Effector memory CD8-positive, alpha-beta T cell (primary cell): ENCODE measurements at regions not wholly inside any gene's neighbourhood (a gene's known extent, or its start where the extent isn't known, plus 50 kb on each side); places are given as distances from the start of the nearest gene placed in this dataset.
"Not testable (repeated sequence)": the region's sequence is repeated elsewhere in the genome, so short reads cannot be mapped to it uniquely, and the experiment has no call there.

Source experiments
- ATAC-seq: fragments of 150-1000 bp; cut with Tn5 transposase; replicated peaks from 2 replicates; pipeline ENCODE4 v1.10.0; 2021; ENCODE audit warnings: mild to moderate bottlenecking, moderate library complexity
- DNase-seq, 3 experiments: peaks; one replicate each; pipeline ENCODE4 v3.0.0; 2021
- H3K27ac Mint-ChIP-seq, 2 donors: one replicate each; pipeline ENCODE4 v1.8.0; 2022; ENCODE audit warnings: mild to moderate bottlenecking in 2 of 2, mixed read lengths in 2 of 2, moderate library complexity in 2 of 2
- H3K27me3 Mint-ChIP-seq, 2 donors: one replicate each; pipeline ENCODE4 v1.8.0; 2022; ENCODE audit warnings: mixed read lengths in 2 of 2
- H3K36me3 Mint-ChIP-seq: one replicate; pipeline ENCODE4 v1.8.0; 2022; ENCODE audit warnings: mild to moderate bottlenecking, moderate library complexity, mixed read lengths; ENCODE audit not compliant: insufficient read depth
- H3K4me1 Mint-ChIP-seq, 2 donors: one replicate each; pipeline ENCODE4 v1.8.0; 2022; ENCODE audit warnings: low read depth in 2 of 2, mixed read lengths in 2 of 2
- H3K4me3 Mint-ChIP-seq, 2 donors: one replicate each; pipeline ENCODE4 v1.8.0; 2022; ENCODE audit warnings: mild to moderate bottlenecking in 2 of 2, mixed read lengths in 2 of 2, moderate library complexity in 2 of 2
- H3K9me3 Mint-ChIP-seq, 2 donors: one replicate each; pipeline ENCODE4 v1.8.0; 2022; ENCODE audit warnings: mixed read lengths in 2 of 2

GRCh38 chr3:13228584-13228983, 155.4 kb upstream of the IQSEC1 start:
- H3K27me3 Mint-ChIP-seq = peaks cover 19 to 26% of the 10 kb centered on the region in 2 donors

DNA sequence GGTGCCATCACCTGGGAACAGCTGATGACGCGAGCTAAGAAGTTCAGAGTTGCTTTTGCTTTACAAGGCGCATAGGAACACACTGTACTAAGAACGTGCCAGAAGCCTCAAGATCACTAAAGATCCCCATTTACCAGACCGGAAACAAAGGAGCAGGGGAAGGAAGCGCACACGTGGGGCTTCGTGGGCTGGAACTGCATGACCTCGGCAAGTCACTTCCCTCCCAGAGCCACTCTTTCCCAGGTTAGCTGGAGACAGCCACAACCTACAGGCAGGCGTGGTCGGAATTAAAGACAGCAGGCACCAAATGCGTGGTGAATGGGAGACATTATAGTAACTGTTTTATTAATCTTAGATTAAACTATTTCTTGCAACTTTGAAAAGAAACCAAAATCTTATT, 154.9 kb upstream of the IQSEC1 start:
- not testable (repeated sequence) for H3K27ac Mint-ChIP-seq, H3K4me1 Mint-ChIP-seq, H3K36me3 Mint-ChIP-seq, H3K9me3 Mint-ChIP-seq, H3K4me3 Mint-ChIP-seq, ATAC-seq, DNase-seq
- H3K27me3 Mint-ChIP-seq = peaks cover 21 to 26% of the 10 kb centered on the region in 2 donors

More at GRCh38 chr3:13228584-13228983, 155.4 kb upstream of the IQSEC1 start:
- peaks cover 6 to 8% of the 10 kb centered on the region in 2 donors for H3K4me1 Mint-ChIP-seq
- no peaks in the 10 kb centered on the region for H3K9me3 Mint-ChIP-seq
- H3K4me3 Mint-ChIP-seq = no peak overlapping the region
- DNase-seq = no peak
- no peaks in the 10 kb centered on the region for H3K36me3 Mint-ChIP-seq
- no peak for ATAC-seq
- no peak overlapping the region for H3K27ac Mint-ChIP-seq

DNA sequence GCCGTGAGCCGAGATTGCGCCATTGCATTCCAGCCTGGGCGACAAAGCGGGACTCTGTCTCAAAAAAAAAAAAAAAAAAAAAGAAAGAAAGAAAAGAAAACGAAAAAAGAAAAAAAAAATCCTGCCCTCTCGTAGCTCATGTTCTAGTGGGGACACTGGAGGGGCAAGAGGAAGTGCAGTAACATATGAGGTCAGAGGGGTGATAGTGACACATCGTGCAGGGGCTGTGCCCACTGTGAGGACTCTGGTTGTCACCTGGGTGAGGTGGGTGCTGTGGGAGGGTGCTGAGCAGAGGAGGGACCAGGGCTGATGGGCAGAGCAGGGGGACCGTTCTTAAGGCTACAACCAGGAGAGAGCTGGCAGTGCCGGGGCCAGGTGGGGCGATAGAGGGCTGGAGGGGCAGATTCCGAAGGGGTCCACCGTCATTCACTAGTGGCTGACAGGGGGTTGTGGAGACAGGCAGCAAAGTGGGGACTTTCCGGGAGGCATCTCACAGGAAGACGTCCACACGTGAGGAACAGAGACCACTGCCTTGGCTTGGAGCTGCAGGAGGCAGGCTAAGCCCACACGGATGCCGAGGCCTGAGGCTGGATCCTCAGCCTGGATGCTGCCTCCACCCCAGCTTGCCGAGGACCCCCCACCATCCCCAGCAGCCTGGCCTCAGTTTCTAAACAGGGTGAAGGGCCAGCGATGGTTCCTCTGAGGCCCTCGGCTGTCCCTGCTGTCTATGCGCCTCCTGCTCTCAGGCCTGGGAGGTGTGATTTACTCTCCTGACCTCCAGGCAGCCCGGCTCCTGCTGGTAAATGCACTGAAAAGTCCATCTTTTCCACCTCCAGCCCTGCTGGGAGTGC, 154.3 kb upstream of the IQSEC1 start:
- peaks cover 18 to 21% of the 10 kb centered on the region in 2 donors for H3K27me3 Mint-ChIP-seq
- DNase-seq (no peak), ATAC-seq (no peak)
- peaks cover 3 to 7% of the 10 kb centered on the region in 2 donors for H3K4me1 Mint-ChIP-seq
- no peak overlapping the region for H3K4me3 Mint-ChIP-seq
- H3K27ac Mint-ChIP-seq = no peak overlapping the region
- H3K9me3 Mint-ChIP-seq = no peaks in the 10 kb centered on the region
- no peaks in the 10 kb centered on the region for H3K36me3 Mint-ChIP-seq

- Mint-ChIP-seq H3K4me1 (peaks cover 3 to 7% of the 10 kb centered on the region in 2 donors), H3K27me3 (peaks cover 6 to 11% of the 10 kb centered on the region in 2 donors), H3K36me3 (no peaks in the 10 kb centered on the region), H3K4me3 (no peak overlapping the region), H3K27ac (no peak overlapping the region), H3K9me3 (no peaks in the 10 kb centered on the region)
- no peak for ATAC-seq
- DNase-seq = no peak
These were observed 151.7 kb upstream of the IQSEC1 start for GRCh38 chr3:13224967-13225366.

DNA sequence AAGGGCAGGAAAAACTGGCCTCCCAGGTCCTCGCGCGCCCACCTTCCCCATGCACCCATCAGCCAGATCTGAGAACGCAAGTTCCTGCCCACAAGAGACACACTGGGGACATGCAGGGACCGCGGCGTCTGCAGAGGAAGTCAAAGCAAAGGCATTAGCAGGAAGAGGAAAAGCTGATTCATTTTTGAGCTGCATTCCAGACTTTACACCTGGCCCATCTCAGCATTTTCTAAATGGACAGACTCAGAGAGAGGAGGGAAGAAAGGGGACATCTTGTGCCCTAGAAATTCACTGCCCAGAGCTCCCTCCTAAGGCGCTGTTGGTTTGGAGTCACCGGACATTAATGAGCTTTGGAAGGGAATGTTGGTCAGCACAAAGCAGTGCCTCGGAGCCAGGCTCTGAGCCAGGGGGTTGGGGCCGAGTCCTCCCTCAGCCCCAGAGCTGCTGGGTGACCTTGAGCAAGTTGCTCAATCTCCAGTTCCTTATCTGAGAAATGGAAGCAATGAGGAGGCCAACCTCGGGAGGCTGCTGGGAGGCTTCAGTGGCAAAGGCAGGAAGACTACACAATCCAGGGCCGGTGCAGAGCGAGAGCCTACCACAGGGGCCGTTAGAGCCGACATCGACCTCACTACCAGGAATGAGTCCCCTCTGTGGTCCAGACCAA, 150.5 kb upstream of the IQSEC1 start:
- peaks cover 6 to 11% of the 10 kb centered on the region in 2 donors for H3K27me3 Mint-ChIP-seq
- H3K4me1 Mint-ChIP-seq = peaks cover 3 to 7% of the 10 kb centered on the region in 2 donors
- no peak for DNase-seq
- H3K4me3 Mint-ChIP-seq = no peak overlapping the region
- ATAC-seq = no peak
- H3K27ac Mint-ChIP-seq = no peak overlapping the region
- no peaks in the 10 kb centered on the region for H3K36me3 Mint-ChIP-seq
- no peaks in the 10 kb centered on the region for H3K9me3 Mint-ChIP-seq

DNA sequence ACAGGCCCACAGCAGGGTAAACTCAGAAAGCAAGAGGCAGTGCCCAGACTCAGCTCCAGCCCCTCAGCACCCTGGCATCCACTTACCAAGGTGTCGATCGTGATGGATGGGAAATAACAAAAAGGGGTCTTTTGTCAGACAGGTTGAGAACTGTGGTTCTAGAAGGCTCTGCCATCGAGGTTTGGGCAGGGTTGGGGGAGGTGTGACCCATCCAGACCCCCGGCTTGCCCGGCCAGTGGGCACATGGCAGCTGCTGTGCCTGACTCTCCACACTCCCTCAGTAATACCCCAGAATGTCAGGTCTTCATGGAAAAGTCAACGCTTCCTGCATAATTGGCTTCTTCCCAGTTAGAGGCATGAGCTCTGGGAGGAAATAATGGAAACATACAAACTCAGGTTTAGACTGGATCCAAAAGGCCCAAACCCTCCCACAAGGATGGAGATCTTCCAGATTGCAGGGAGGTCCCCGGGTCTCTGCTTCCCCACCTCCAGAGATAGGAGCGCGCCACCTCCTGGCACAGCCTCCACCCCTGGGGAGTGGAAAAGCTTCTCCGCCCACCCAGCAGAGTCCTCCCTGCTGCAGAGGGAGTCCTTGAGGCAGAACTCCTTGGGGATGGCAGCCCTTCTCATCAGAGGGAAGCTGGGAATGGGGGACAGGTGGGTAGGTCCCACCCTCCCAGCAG, 149.8 kb upstream of the IQSEC1 start:
- Mint-ChIP-seq H3K36me3 (no peaks in the 10 kb centered on the region), H3K27me3 (peaks cover 6 to 11% of the 10 kb centered on the region in 2 donors), H3K4me1 (peaks cover 3 to 7% of the 10 kb centered on the region in 2 donors), H3K4me3 (no peak overlapping the region), H3K9me3 (no peaks in the 10 kb centered on the region), H3K27ac (no peak overlapping the region)
- no peak for DNase-seq
- no peak for ATAC-seq

GRCh38 chr3:13222131-13222530, 148.9 kb upstream of the IQSEC1 start:
- H3K4me1 Mint-ChIP-seq = peaks cover 3 to 7% of the 10 kb centered on the region in 2 donors
- no peaks in the 10 kb centered on the region for H3K9me3 Mint-ChIP-seq
- no peak for ATAC-seq
- no peak overlapping the region for H3K4me3 Mint-ChIP-seq
- H3K27ac Mint-ChIP-seq = no peak overlapping the region
- no peaks in the 10 kb centered on the region for H3K36me3 Mint-ChIP-seq
- DNase-seq = no peak
- H3K27me3 Mint-ChIP-seq = peaks cover 8 to 11% of the 10 kb centered on the region in 2 donors

- Mint-ChIP-seq H3K9me3 (no peaks in the 10 kb centered on the region), H3K27me3 (peaks cover 13% of the 10 kb centered on the region in 2 donors), H3K4me3 (no peak overlapping the region), H3K4me1 (peaks cover 3 to 7% of the 10 kb centered on the region in 2 donors), H3K27ac (no peak overlapping the region), H3K36me3 (no peaks in the 10 kb centered on the region)
- DNase-seq = no peak
- ATAC-seq = no peak
These were observed 148.3 kb upstream of the IQSEC1 start for GRCh38 chr3:13221491-13222061.

GRCh38 chr3:13220991-13221390, 147.8 kb upstream of the IQSEC1 start:
- no peak for DNase-seq
- H3K4me1 Mint-ChIP-seq = peaks cover 3 to 7% of the 10 kb centered on the region in 2 donors
- peaks cover 19% of the 10 kb centered on the region in 2 donors for H3K27me3 Mint-ChIP-seq
- no peak for ATAC-seq
- H3K36me3 Mint-ChIP-seq = no peaks in the 10 kb centered on the region
- H3K27ac Mint-ChIP-seq = no peak overlapping the region
- no peak overlapping the region for H3K4me3 Mint-ChIP-seq
- no peaks in the 10 kb centered on the region for H3K9me3 Mint-ChIP-seq

DNA sequence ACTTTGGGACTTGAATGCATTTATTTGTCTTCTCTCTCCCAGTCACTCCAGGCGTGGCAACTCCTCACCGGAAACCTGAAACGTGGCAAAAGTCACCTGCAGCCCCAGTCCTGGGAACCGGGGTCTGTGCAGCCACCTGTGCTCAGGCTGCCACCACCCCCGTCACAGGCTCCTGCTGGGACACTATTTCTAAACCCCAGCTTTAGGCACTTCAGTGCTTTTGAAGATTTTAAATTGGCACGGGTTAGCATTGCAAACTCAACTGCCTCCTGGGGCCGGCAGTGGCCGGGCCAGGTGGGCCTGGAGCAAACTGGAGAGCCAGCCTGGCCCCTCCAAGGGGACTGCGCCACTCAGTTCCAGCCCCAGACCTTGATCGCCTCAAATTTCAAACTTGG, 146.7 kb upstream of the IQSEC1 start:
- H3K9me3 Mint-ChIP-seq = no peaks in the 10 kb centered on the region
- H3K27me3 Mint-ChIP-seq = peaks cover 19 to 24% of the 10 kb centered on the region in 2 donors
- no peak for ATAC-seq
- H3K4me3 Mint-ChIP-seq = no peak overlapping the region
- H3K4me1 Mint-ChIP-seq = peaks cover 3 to 7% of the 10 kb centered on the region in 2 donors
- DNase-seq = no peak
- H3K36me3 Mint-ChIP-seq = no peaks in the 10 kb centered on the region
- H3K27ac Mint-ChIP-seq = no peak overlapping the region

- H3K9me3 Mint-ChIP-seq = no peaks in the 10 kb centered on the region
- no peak overlapping the region for H3K4me3 Mint-ChIP-seq
- no peaks in the 10 kb centered on the region for H3K36me3 Mint-ChIP-seq
- H3K4me1 Mint-ChIP-seq = peaks cover 3 to 7% of the 10 kb centered on the region in 2 donors
- H3K27me3 Mint-ChIP-seq = peaks cover 21 to 30% of the 10 kb centered on the region in 2 donors
- H3K27ac Mint-ChIP-seq = no peak overlapping the region
- ATAC-seq (no peak), DNase-seq (no peak)
These were observed 146.1 kb upstream of the IQSEC1 start for GRCh38 chr3:13219077-13219901.

DNA sequence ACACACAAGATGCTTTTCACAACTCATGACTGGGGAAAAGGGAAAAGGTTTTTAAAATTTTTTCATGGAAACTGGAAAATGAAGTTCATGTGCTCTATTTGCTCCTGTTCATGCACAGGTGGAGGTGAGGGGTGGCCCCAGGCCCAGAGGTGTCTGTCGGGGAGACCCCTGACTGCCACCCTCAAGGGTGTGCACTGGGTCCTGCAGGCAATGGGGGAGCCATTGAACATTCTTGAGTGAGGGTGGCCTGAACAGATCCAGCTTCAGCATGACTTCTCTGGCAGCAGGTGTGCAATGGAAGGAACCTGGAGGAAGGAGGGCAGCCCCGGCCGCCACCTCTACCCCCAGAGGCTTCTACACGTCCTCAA, 145.3 kb upstream of the IQSEC1 start:
- ATAC-seq (no peak), DNase-seq (no peak)
- H3K27me3 Mint-ChIP-seq = peaks cover 26 to 32% of the 10 kb centered on the region in 2 donors

More for the DNA sequence above, 145.3 kb upstream of the IQSEC1 start:
- Mint-ChIP-seq H3K9me3 (no peaks in the 10 kb centered on the region), H3K4me3 (no peak overlapping the region), H3K4me1 (peaks cover 3 to 5% of the 10 kb centered on the region in 2 donors), H3K36me3 (no peaks in the 10 kb centered on the region), H3K27ac (no peak overlapping the region)
